SU-DHL-6 (cell line): ENCODE measurements at regions not wholly inside any gene's neighbourhood (a gene's known extent, or its start where the extent isn't known, plus 50 kb on each side); places are given as distances from the start of the nearest gene placed in this dataset.

ENCODE experiments used
- H2AFZ ChIP-seq: fragments of 200-600 bp; sonication (generic); 2 replicates; pipeline ENCODE4 v1.6.1; 2014; ENCODE audit warnings: low read depth, mild to moderate bottlenecking, moderate library complexity, mixed read lengths, antibody characterized with exemption, low read length; ENCODE audit not compliant: severe bottlenecking
- H3F3A ChIP-seq: fragments of 200-600 bp; shearing (Covaris generic); 2 replicates; pipeline ENCODE4 v1.6.0; 2016; ENCODE audit warnings: antibody characterized with exemption, mild to moderate bottlenecking; ENCODE audit not compliant: insufficient read depth
- H3K27ac ChIP-seq: fragments of 200-600 bp; sonication (generic); 2 replicates; pipeline ENCODE4 v1.5.1; 2016; ENCODE audit warnings: low read depth, mild to moderate bottlenecking, low read length, moderate library complexity, mixed read lengths
- H3K27me3 ChIP-seq: fragments of 200-600 bp; sonication (generic), shearing (Covaris generic); 2 replicates; pipeline ENCODE4 v1.6.0; 2014; ENCODE audit warnings: mild to moderate bottlenecking, low read length
- H3K36me3 ChIP-seq: fragments of 200-600 bp; sonication (generic); 2 replicates; pipeline ENCODE4 v1.6.1; 2014; ENCODE audit warnings: mild to moderate bottlenecking, low read length, mixed read lengths
- H3K4me2 ChIP-seq: fragments of 300-600, 200-600 bp; shearing (Covaris generic), sonication (generic); 2 replicates; pipeline ENCODE4 v1.6.0; 2014; ENCODE audit warnings: low read length, low read depth, mild to moderate bottlenecking; ENCODE audit not compliant: poor library complexity, severe bottlenecking
- H3K4me3 ChIP-seq: fragments of 200-600 bp; sonication (generic); 2 replicates; pipeline ENCODE4 v1.5.1; 2014; ENCODE audit warnings: antibody characterized with exemption, low read length, mild to moderate bottlenecking, mixed read lengths; ENCODE audit not compliant: insufficient read depth, poor library complexity, severe bottlenecking
- H3K79me2 ChIP-seq: fragments of 200-600 bp; sonication (generic); 2 replicates; pipeline ENCODE4 v1.6.1; 2014; ENCODE audit warnings: mild to moderate bottlenecking, low read length, moderate library complexity; ENCODE audit not compliant: insufficient read depth
- H3K9ac ChIP-seq: fragments of 200-600 bp; sonication (generic); 2 replicates; pipeline ENCODE4 v1.7.0; 2014; ENCODE audit warnings: mild to moderate bottlenecking, low read length
- H3K9me2 ChIP-seq: fragments of 200-600 bp; sonication (generic); replicated peaks from 2 replicates; pipeline ENCODE4 v1.6.1; 2014; ENCODE audit warnings: low read length; ENCODE audit not compliant: insufficient read depth
- H3K9me3 ChIP-seq: fragments of 200-600 bp; sonication (generic); 2 replicates; pipeline ENCODE4 v1.6.1; 2014; ENCODE audit warnings: low read length, mixed read lengths; ENCODE audit not compliant: insufficient read depth
- H4K20me1 ChIP-seq: fragments of 200-600 bp; sonication (generic); 2 replicates; pipeline ENCODE4 v1.6.1; 2014; ENCODE audit warnings: low read depth, mild to moderate bottlenecking, antibody characterized with exemption, low read length, moderate library complexity, mixed read lengths
- CTCF ChIP-seq: fragments of 200-600 bp; sonication (generic); IDR thresholded peaks from one replicate; pipeline ENCODE4 v1.5.1; 2017; ENCODE audit warnings: antibody characterized with exemption, mild to moderate bottlenecking, low read length, moderate library complexity; ENCODE audit not compliant: insufficient read depth, poor library complexity, severe bottlenecking
- EZH2phosphoT487 ChIP-seq: fragments of 200-600 bp; sonication (generic), shearing (Covaris generic); conservative IDR thresholded peaks from 2 replicates; pipeline ENCODE4 v1.6.1; 2018; ENCODE audit warnings: mild to moderate bottlenecking, antibody characterized with exemption, low read length, moderate library complexity, mixed read lengths

- H3K79me2 ChIP-seq = no peaks in the 10 kb centered on the region
- H3F3A ChIP-seq = no peaks in the 10 kb centered on the region
Measured at GRCh38 chr11:19606856-19607655, 105.6 kb upstream of the NAV2 start.

GRCh38 chr11:19605520-19606371 is 106.9 kb upstream of the NAV2 start:
- no peaks in the 10 kb centered on the region for H3F3A ChIP-seq
- no peaks in the 10 kb centered on the region for H3K9me2 ChIP-seq
- H3K4me2 ChIP-seq = no peak overlapping the region
- no peak overlapping the region for H3K27ac ChIP-seq
- no peak for TF ChIP-seq EZH2phosphoT487
- TF ChIP-seq CTCF = no peak
- H3K4me3 ChIP-seq = no peak overlapping the region
- no peaks in the 10 kb centered on the region for H3K36me3 ChIP-seq
- H3K9ac ChIP-seq = no peak overlapping the region
- no peak overlapping the region for H2AFZ ChIP-seq
- no peaks in the 10 kb centered on the region for H3K79me2 ChIP-seq
- H3K27me3 ChIP-seq = 0 out of 2 replicates have a peak, but pooled peaks cover 4% of the 10 kb centered on the region
- H3K9me3 ChIP-seq = no peaks in the 10 kb centered on the region
- H4K20me1 ChIP-seq = no peaks in the 10 kb centered on the region

More at GRCh38 chr11:19606856-19607655, 105.6 kb upstream of the NAV2 start:
- Histone ChIP-seq H3K4me3 (no peak overlapping the region), H3K9me2 (no peaks in the 10 kb centered on the region), H3K27me3 (0 out of 2 replicates have a peak, but pooled peaks cover 4% of the 10 kb centered on the region), H3K36me3 (no peaks in the 10 kb centered on the region), H3K27ac (no peak overlapping the region), H3K4me2 (no peak overlapping the region), H3K9me3 (peaks cover 5% of the 10 kb centered on the region; the same call in 1 of the 2 replicates), H3K9ac (no peak overlapping the region), H2AFZ (no peak overlapping the region), H4K20me1 (no peaks in the 10 kb centered on the region)
- TF ChIP-seq EZH2phosphoT487 (no peak), CTCF (no peak)

- no peak overlapping the region for H3K27ac ChIP-seq
- H3F3A ChIP-seq = no peaks in the 10 kb centered on the region
- H3K27me3 ChIP-seq = 0 out of 2 replicates have a peak, but pooled peaks cover 4% of the 10 kb centered on the region
- H3K9ac ChIP-seq = no peak overlapping the region
- TF ChIP-seq EZH2phosphoT487 (no peak), CTCF (no peak)
- no peaks in the 10 kb centered on the region for H3K9me2 ChIP-seq
- H3K36me3 ChIP-seq = no peaks in the 10 kb centered on the region
- H3K4me3 ChIP-seq = no peak overlapping the region
- no peaks in the 10 kb centered on the region for H4K20me1 ChIP-seq
- no peak overlapping the region for H3K4me2 ChIP-seq
- no peak overlapping the region for H2AFZ ChIP-seq
- H3K9me3 ChIP-seq = no peaks in the 10 kb centered on the region
- H3K79me2 ChIP-seq = no peaks in the 10 kb centered on the region
Measured at GRCh38 chr11:19604679-19605375, 107.8 kb upstream of the NAV2 start.
